ENCODE measurements at regions not wholly inside any gene's neighbourhood (a gene's known extent, or its start where the extent isn't known, plus 50 kb on each side); places are given as distances from the start of the nearest gene placed in this dataset.

DNA sequence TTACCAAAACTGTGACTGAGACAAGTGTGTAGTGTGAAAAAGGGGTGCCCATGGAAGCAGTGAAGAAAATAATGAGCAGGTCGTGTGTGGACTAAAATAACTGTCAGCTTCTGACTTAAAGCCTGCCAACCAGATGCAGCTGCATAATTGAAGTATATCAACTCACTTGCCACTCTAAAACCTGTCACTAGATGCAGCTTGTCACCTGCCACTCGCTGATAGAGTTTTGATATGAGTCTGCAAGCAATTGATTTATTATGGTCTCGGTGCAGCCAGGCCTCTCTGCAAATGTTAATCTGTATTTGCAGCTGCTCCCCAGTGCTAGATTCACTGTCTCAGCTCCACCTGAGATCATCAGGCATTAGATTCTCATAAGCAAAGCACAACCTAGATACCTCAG, 1090.0 kb upstream of the EYS start:
- H3K4me2 ChIP-seq (ENCODE audit: control insufficient read depth, insufficient read depth), result no peak overlapping the region
- ChIA-PET POLR2A (no interaction called here), SMC1A (ENCODE audit: uncharacterized antibody, unreplicated experiment) (interaction anchor here (1.5 kb wide), 1 partner anchor 13 kb away, joined by 3 read pairs; no protein-coding TSS in a partner anchor), RAD21 (ENCODE audit: unreplicated experiment) (no interaction called here), CTCF (no interaction called here)
- no peaks in the 10 kb centered on the region for H3K4me1 ChIP-seq (ENCODE audit: control insufficient read depth, insufficient read depth, low read length)
- no peak overlapping the region for H3K27ac ChIP-seq (ENCODE audit: control insufficient read depth, insufficient read depth)
- H3K79me2 ChIP-seq (ENCODE audit: control insufficient read depth, insufficient read depth, low read length), result no peaks in the 10 kb centered on the region
- H2AFZ ChIP-seq (ENCODE audit: control insufficient read depth, low read depth, low read length), result no peak overlapping the region
- no TSS peak for BruUV-seq (replicated peaks)
- intact Hi-C loops (cut with micrococcal nuclease; ENCODE audit: unreplicated experiment) (no loop called here), in situ Hi-C loops (cut with MboI) (no loop called here)
- H3K36me3 ChIP-seq (ENCODE audit: control insufficient read depth in 2 of 2, insufficient read depth in 2 of 2, low read length in 1 of 2), result no peaks in the 10 kb centered on the region
- TF ChIP-seq DPF2 (IDR thresholded peaks at IDR 0.05) (no peak), RAD21 (IDR thresholded peaks at IDR 0.05; ENCODE audit: insufficient read depth, low read depth, low read length) (no peak), POU2F2 (IDR thresholded peaks at IDR 0.05; ENCODE audit: borderline replicate concordance, low read depth, low read length) (no peak), TAF1 (IDR thresholded peaks at IDR 0.05; ENCODE audit: borderline replicate concordance, low read depth, low read length) (no peak), KAT2A (conservative IDR thresholded peaks at IDR 0.05; ENCODE audit: control insufficient read depth, low read depth, low read length) (no peak), CREM (IDR thresholded peaks at IDR 0.05; ENCODE audit: low read depth) (no peak), SREBF1 (IDR thresholded peaks at IDR 0.05; ENCODE audit: low read length) (no peak), HDAC2 (IDR thresholded peaks at IDR 0.05) (no peak), CHD2 (IDR thresholded peaks at IDR 0.05; ENCODE audit: borderline replicate concordance, low read depth, low read length) (no peak), ESRRA (IDR thresholded peaks at IDR 0.05; ENCODE audit: low read length) (no peak), JUND (IDR thresholded peaks at IDR 0.05; ENCODE audit: low read depth, low read length) (no peak), SUPT20H (IDR thresholded peaks at IDR 0.05; ENCODE audit: borderline replicate concordance, control insufficient read depth, low read depth, low read length) (no peak), ZNF274 (IDR thresholded peaks at IDR 0.05; ENCODE audit: insufficient read depth, insufficient read length) (no peak), RCOR1 (conservative IDR thresholded peaks at IDR 0.05; ENCODE audit: low read depth, low read length) (no peak), ZSCAN29 (IDR thresholded peaks at IDR 0.05) (no peak), BCL11A (IDR thresholded peaks at IDR 0.05; ENCODE audit: low read depth, low read length) (no peak)
- TF ChIP-seq, protein P1, sequence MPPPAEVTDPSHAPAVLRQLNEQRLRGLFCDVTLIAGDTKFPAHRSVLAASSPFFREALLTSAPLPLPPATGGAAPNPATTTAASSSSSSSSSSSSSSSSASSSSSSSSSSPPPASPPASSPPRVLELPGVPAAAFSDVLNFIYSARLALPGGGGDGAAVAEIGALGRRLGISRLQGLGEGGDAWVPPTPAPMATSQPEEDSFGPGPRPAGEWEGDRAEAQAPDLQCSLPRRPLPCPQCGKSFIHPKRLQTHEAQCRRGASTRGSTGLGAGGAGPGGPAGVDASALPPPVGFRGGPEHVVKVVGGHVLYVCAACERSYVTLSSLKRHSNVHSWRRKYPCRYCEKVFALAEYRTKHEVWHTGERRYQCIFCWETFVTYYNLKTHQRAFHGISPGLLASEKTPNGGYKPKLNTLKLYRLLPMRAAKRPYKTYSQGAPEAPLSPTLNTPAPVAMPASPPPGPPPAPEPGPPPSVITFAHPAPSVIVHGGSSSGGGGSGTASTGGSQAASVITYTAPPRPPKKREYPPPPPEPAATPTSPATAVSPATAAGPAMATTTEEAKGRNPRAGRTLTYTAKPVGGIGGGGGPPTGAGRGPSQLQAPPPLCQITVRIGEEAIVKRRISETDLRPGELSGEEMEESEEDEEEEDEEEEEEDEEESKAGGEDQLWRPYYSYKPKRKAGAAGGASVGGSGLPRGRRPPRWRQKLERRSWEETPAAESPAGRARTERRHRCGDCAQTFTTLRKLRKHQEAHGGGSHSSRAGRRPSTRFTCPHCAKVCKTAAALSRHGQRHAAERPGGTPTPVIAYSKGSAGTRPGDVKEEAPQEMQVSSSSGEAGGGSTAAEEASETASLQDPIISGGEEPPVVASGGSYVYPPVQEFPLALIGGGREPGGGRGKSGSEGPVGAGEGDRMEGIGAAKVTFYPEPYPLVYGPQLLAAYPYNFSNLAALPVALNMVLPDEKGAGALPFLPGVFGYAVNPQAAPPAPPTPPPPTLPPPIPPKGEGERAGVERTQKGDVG (CRISPR knock-in tag; IDR thresholded peaks at IDR 0.05), result no peak
- TF ChIP-seq, protein P2, sequence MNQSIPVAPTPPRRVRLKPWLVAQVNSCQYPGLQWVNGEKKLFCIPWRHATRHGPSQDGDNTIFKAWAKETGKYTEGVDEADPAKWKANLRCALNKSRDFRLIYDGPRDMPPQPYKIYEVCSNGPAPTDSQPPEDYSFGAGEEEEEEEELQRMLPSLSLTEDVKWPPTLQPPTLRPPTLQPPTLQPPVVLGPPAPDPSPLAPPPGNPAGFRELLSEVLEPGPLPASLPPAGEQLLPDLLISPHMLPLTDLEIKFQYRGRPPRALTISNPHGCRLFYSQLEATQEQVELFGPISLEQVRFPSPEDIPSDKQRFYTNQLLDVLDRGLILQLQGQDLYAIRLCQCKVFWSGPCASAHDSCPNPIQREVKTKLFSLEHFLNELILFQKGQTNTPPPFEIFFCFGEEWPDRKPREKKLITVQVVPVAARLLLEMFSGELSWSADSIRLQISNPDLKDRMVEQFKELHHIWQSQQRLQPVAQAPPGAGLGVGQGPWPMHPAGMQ (IDR thresholded peaks at IDR 0.05; ENCODE audit: borderline replicate concordance), result no peak
- TF ChIP-seq, protein P3, sequence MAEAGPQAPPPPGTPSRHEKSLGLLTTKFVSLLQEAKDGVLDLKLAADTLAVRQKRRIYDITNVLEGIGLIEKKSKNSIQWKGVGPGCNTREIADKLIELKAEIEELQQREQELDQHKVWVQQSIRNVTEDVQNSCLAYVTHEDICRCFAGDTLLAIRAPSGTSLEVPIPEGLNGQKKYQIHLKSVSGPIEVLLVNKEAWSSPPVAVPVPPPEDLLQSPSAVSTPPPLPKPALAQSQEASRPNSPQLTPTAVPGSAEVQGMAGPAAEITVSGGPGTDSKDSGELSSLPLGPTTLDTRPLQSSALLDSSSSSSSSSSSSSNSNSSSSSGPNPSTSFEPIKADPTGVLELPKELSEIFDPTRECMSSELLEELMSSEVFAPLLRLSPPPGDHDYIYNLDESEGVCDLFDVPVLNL (IDR thresholded peaks at IDR 0.05; ENCODE audit: low read depth, low read length), result no peak
- TF ChIP-seq, protein P4, sequence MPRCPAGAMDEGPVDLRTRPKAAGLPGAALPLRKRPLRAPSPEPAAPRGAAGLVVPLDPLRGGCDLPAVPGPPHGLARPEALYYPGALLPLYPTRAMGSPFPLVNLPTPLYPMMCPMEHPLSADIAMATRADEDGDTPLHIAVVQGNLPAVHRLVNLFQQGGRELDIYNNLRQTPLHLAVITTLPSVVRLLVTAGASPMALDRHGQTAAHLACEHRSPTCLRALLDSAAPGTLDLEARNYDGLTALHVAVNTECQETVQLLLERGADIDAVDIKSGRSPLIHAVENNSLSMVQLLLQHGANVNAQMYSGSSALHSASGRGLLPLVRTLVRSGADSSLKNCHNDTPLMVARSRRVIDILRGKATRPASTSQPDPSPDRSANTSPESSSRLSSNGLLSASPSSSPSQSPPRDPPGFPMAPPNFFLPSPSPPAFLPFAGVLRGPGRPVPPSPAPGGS (IDR thresholded peaks at IDR 0.05; ENCODE audit: borderline replicate concordance, insufficient read depth, low read depth, low read length, poor library complexity, severe bottlenecking), result no peak
- no peak for FAIRE-seq
- H3K9me3 ChIP-seq (replicated peaks; ENCODE audit: control insufficient read depth, insufficient read depth, low read length), result no peaks in the 10 kb centered on the region
- H3K4me3 ChIP-seq, result no peak overlapping the region
- ATAC-seq, result no peak
- DNase-seq (ENCODE audit: low read depth, low spot score), result no peak
- H4K20me1 ChIP-seq (ENCODE audit: control insufficient read depth, insufficient read depth), result no peaks in the 10 kb centered on the region
- WGBS (ENCODE audit: insufficient coverage, insufficient replicate concordance, low lambda C conversion rate, missing lambda C conversion rate), result 2% methylated on average over 3 of the region's 3 CpGs
- no peaks in the 10 kb centered on the region for H3K27me3 ChIP-seq (replicated peaks in 1 of 2; ENCODE audit: control insufficient read depth in 2 of 2, insufficient read depth in 2 of 2, low read length in 1 of 2)
- no peak overlapping the region for H3K9ac ChIP-seq (ENCODE audit: control insufficient read depth, insufficient read depth, low read length)
